ENCODE measurements at regions not wholly inside any gene's neighbourhood (a gene's known extent, or its start where the extent isn't known, plus 50 kb on each side); places are given as distances from the start of the nearest gene placed in this dataset.

DNA sequence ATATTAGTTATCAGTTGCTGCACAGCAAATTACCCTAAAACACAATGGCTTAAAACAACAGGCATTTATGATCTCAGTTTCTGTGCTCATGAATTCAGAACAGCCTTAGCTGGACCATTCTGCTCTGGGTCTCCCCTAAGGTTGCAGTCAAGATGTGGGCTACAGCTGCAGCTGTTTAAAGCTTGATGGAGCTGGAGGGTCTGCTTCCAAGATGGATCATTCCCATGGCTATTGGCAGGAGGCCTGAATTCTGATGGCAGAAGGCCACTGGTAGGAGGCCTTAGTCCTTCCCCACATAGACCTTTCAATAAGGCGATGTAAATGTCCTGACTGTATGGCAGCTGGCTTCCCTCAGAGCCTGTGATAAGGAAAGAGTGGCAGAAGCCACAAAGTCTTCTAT lies 118.6 kb upstream of the SERPINE2 start:
- Histone ChIP-seq H2BK15ac (ENCODE audit: low read depth, low read length) (no peak overlapping the region), H3K23ac (ENCODE audit: insufficient read length, low read depth, low read length) (no peak overlapping the region), H2AK5ac (ENCODE audit: insufficient read length, low read length) (no peak overlapping the region), H4K91ac (ENCODE audit: insufficient read length, low read depth, low read length) (no peak overlapping the region), H2BK5ac (ENCODE audit: insufficient read length, low read length) (no peak overlapping the region), H3K56ac (ENCODE audit: insufficient read length, low read depth, low read length) (no peak overlapping the region), H3K27me3 (ENCODE audit: insufficient read depth, low read length) (no peaks in the 10 kb centered on the region), H2AFZ (ENCODE audit: low read length) (no peak overlapping the region), H3K9ac (ENCODE audit: extremely low read depth, insufficient read length, low read length) (no peak overlapping the region), H3K27ac (ENCODE audit: insufficient read length, low read depth, low read length) (no peak overlapping the region), H3K18ac (ENCODE audit: insufficient read length, low read depth, low read length) (no peak overlapping the region), H3T11ph (ENCODE audit: low read length) (no peak overlapping the region), H2BK20ac (ENCODE audit: low read depth, low read length, poor library complexity, severe bottlenecking) (no peak overlapping the region), H3K4me1 (ENCODE audit: insufficient read depth, low read length) (no peaks in the 10 kb centered on the region), H2BK12ac (ENCODE audit: insufficient read length, low read depth, low read length) (no peak overlapping the region), H3K79me1 (ENCODE audit: insufficient read depth, low read depth, low read length, poor library complexity, severe bottlenecking) (no peaks in the 10 kb centered on the region), H3K4me2 (ENCODE audit: insufficient read depth, insufficient read length, low read length) (no peak overlapping the region), H3K23me2 (ENCODE audit: insufficient read length, low read depth, low read length, poor library complexity, severe bottlenecking) (no peaks in the 10 kb centered on the region), H4K8ac (replicated peaks; ENCODE audit: insufficient read length, low read depth, low read length) (no peak overlapping the region), H3K14ac (ENCODE audit: insufficient read depth, low read length) (no peak overlapping the region), H3K4ac (ENCODE audit: low read depth, low read length) (no peak overlapping the region), H4K20me1 (ENCODE audit: control insufficient read depth, insufficient read depth, insufficient read length) (no peaks in the 10 kb centered on the region), H3K79me2 (ENCODE audit: insufficient read depth, low read length) (no peaks in the 10 kb centered on the region), H3K9me3 (ENCODE audit: control insufficient read depth, low read depth, low read length) (no peaks in the 10 kb centered on the region), H2BK120ac (ENCODE audit: low read depth, low read length, poor library complexity, severe bottlenecking) (no peak overlapping the region), H4K5ac (ENCODE audit: insufficient read length, low read depth, low read length) (no peak overlapping the region)
- Mint-ChIP-seq H3K27me3 (ENCODE audit: low read depth) (no peaks in the 10 kb centered on the region; the same call in 1 of the 2 replicates), H3K4me3 (no peak overlapping the region), H3K4me1 (peaks cover 4% of the 10 kb centered on the region in 2 experiments; a peak in 2 of 4 replicates), H3K9me3 (no peaks in the 10 kb centered on the region; a peak in 1 of 5 replicates), H3K27ac (no peak overlapping the region), H3K36me3 (ENCODE audit: insufficient read depth in 1 of 3, low read depth in 3 of 3) (no peaks in the 10 kb centered on the region)
- DNase-seq, result no peak
- WGBS (ENCODE audit: extremely low coverage, insufficient read length, low lambda C conversion rate), result no CpG with 5 or more reads among the region's 1 CpG
- TF ChIP-seq, protein P1, sequence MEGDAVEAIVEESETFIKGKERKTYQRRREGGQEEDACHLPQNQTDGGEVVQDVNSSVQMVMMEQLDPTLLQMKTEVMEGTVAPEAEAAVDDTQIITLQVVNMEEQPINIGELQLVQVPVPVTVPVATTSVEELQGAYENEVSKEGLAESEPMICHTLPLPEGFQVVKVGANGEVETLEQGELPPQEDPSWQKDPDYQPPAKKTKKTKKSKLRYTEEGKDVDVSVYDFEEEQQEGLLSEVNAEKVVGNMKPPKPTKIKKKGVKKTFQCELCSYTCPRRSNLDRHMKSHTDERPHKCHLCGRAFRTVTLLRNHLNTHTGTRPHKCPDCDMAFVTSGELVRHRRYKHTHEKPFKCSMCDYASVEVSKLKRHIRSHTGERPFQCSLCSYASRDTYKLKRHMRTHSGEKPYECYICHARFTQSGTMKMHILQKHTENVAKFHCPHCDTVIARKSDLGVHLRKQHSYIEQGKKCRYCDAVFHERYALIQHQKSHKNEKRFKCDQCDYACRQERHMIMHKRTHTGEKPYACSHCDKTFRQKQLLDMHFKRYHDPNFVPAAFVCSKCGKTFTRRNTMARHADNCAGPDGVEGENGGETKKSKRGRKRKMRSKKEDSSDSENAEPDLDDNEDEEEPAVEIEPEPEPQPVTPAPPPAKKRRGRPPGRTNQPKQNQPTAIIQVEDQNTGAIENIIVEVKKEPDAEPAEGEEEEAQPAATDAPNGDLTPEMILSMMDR (conservative IDR thresholded peaks at IDR 0.05), result no peak

Measured in H9 (cell line).